HG02678 (cell line): ENCODE measurements at regions not wholly inside any gene's neighbourhood (a gene's known extent, or its start where the extent isn't known, plus 50 kb on each side); places are given as distances from the start of the nearest gene placed in this dataset.

Source experiments
- ATAC-seq: cut with Tn5 transposase; IDR thresholded peaks from one replicate; pipeline ENCODE4 v1.9.1; 2021; ENCODE audit warnings: mild to moderate bottlenecking, moderate library complexity; ENCODE audit not compliant: unreplicated experiment

DNA sequence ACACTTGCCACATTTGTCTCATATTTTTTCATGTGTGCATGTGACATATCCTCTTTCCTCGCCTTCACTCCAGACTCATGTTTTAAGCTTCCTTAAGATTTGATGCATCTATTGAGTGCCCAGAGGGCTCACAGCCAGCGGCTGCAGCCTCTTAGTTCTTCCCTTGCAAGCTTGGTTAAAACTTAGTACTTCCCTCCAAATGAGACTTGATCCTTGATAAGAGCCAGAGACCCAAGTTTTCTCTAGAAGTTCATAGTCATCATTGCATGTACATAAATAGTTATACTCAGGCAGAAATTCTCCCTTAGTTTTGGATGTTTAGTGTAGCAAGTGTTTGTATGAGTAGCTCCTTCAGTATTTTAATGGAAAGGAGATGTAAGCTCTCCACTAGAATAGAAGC lies 337.6 kb upstream of the B3GALT2 start:
- no peak for ATAC-seq

DNA sequence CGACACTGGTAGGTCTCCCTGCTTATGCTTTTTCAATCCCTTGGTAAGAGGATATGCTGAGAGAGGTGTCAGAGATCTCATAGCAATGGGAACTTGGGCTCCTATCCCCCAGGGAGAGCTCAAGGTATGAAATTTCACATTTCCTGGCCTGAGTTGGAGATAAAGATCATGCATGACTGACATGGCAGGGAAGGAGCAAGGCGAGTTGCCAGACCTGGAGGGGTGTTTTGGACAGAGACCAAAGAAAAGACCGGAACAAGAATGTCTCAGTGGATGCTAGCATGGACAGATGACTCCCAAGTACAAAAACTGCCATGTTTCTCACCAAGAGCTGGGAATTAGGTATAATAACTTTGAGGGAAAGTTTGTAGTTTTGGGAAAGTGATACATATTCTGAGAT lies 334.1 kb upstream of the B3GALT2 start:
- ATAC-seq: no peak

DNA sequence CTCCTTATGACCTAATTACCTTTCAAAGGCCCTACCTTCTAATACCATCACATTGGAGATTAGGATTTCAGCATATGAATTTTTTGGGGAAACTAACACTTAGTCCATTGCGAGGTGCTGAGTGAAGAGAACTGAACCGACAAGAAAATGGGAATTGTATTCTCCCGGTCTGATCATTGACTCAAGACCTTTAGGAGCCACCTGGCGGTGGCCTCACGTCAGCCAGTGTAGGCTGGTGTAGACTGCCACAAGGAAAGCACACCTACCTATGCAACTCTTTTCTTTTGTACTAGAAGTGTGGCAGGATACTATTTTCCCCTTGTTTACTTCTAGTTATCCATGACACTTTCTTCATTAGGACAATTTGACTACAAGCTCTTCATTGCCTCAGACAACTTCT lies 333.5 kb upstream of the B3GALT2 start:
- ATAC-seq: no peak

DNA sequence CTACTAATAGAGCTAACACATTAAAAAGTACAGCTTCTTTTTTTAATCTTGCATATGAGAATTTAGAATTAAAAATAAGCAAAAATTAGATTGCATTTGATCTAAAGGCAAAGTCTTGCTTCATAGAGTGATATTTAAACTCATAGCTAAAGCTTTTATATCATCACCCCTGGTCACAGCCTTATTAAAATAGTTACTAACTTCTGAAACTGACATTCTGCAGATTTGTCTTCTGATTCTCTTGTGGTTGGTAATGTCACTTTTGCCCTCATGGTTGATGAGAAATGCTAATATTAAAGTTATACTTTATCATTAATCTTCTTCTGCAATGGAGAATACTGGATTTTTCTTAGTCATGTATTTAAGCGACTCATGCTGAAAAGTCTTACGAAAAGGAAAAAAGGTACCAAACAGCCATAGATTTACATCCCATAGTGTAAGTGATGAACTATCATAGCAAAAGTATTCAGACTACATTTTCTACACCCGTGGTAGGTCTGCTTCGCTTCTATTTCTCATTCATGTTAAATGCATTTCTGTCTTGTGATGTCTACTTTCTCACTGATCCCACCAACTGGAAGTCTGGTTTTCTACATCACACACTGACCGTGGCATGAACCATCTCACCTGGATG lies 330.5 kb upstream of the B3GALT2 start:
- no peak for ATAC-seq

DNA sequence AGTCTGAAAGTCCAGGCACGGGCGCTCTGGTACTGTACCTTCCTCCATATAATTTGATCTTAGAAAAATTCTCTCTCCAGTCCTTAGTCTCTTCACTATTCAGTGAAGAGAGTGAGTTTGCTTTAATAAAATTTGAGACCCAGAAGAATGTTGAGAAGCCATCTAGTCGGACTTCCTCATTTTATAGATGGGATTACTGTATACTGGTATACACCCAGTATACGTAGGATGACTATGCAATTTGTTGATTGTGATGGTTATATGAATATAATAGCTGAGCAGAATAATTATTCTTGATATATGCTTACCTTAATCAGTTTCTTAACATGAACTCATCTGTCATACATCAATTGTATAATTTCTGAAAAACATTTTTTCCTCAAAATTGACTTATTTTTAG lies 328.0 kb upstream of the B3GALT2 start:
- no peak for ATAC-seq

DNA sequence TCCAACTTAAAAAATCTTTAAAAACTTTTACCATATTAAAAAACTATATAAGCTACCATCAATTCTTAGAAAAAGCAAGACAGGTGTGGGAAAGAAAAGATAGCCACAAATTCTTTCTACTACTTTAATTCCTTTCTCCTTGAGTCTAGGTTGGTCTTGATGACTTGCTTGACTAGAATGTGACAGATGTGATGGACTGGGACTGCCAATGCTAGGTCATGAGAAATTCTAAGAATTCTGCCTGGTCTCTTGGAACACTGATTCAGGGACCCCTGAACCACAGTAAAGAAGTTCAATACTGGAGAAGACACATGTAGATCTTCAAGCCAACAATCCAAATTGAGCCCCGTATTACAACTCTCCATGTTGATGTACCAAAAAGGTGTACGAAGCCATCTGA lies 326.6 kb upstream of the B3GALT2 start:
- no peak for ATAC-seq

DNA sequence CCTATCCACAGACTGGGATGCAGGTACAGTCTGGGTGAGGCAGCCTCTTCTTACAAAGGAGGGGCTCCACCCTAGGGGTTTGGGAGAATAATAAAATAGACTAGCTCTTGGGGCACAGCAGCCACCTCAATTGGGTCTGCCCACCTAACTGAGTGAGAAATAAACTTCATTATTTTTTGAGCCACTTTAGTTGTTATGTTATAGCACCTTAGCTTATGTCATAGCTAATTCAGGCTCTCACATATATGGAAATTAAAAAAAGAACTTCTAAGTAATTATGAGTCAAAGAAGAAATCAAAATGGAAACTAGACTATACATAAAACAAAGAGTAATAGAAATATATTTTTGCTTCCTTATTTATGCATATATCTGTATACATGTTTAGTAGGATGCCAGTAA lies 318.5 kb upstream of the B3GALT2 start:
- no peak for ATAC-seq

DNA sequence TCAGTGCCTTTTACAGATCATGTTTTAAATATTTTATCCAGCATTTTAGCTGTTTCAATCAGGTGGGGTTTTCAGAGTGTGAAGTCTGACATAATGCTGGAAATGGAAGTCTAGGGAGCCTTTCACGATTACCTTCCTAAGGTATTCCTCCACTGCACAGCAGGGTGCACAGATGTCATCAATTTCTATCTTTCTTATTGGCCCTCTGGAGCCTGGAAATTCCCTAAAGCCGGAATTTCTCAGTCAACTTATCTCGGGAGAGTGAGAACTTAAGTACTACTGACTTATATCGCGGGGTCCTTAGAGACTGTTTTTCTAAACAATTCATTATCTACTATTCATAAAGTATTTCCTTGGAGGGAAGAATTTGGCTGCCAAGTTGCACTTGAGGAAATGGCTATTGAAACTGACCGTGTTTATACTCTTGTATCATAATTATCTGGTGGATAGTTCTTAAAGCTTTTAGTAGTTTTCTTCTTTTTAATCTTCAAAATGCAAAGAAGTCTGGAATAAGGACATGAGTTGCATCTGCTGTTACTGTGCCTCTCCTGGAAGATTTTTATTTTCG lies 311.8 kb upstream of the B3GALT2 start:
- ATAC-seq: no peak

DNA sequence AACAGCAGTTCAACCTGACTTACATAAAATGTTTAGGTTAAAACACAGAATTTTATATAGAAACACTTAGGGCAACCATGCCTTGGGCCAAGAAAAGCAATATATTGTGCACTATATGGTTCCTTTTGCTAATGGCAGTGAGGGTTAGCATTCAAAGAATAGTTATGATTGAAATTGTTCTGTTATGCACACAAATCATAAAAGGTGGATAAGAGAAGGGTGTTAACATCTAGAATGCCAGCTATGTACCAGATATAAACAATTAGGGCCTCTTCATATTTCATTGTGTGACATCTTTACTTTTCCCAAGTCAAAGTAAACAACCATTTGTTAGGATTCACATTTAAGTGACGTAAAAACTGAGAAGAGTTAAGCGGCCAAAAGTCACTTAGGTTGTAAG lies 308.0 kb upstream of the B3GALT2 start:
- ATAC-seq: no peak

DNA sequence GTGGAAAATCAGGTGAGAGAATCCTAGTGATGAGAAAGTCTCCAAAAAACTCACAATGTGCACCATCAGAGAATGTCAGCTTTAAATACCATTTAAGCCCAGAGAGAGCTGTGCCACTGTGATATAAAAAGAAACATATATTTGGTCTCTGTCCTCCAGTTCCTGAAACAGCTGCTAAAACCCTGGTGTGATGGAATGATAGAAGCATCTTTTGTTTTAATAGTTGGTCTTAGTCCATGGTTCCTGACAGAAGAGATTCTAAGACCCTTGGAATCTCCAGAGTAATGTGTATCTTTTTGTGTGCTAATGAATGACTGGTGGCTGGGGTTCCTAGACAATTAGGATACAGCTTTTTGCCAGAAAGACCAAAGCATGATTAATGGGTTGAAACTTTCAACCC lies 302.8 kb upstream of the B3GALT2 start:
- no peak for ATAC-seq

DNA sequence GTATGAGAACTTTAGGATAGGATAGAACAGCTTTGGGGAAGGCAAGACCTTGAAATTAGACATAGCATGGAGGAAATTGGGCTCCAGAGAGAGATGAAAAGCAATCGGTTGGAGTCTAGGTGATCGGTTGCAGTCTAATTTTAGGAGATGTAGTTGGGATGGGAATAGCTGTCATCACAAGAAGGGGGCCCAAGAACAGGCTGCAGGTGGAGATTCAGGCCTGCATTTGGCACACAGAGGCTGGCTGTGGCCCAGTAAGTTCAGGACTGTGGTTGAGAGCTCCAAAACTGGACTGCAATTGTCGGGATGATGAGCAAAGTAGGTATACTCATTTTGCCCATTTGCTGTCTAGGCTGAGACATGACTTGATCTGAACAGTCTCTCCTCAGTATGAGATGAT lies 301.3 kb upstream of the B3GALT2 start:
- ATAC-seq: no peak

DNA sequence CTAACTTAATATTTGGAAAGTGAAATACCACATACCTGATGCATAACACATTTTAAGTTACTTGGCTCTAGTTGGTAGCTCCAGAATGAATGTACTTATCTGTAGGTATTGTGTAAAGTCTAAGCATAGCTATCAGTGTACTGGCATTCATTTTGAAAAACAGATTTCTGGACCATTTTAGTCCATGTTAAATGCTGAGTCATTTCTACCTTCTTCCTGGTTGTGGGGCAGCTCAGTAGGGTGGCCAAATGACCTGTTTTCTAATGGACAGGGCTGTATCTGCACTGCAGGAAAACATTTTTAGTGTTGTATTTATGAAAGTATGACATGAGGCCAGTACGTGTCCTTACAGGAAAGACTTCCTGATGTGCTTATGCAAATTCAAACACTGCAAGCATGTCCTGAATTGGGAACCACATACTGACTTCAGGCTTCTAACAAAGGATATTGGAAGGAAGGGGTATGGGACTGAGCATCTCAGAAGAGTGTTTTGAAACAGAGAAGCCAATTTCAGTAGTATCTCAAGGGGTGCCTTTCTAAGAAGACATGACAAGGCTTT lies 300.3 kb upstream of the B3GALT2 start:
- no peak for ATAC-seq

DNA sequence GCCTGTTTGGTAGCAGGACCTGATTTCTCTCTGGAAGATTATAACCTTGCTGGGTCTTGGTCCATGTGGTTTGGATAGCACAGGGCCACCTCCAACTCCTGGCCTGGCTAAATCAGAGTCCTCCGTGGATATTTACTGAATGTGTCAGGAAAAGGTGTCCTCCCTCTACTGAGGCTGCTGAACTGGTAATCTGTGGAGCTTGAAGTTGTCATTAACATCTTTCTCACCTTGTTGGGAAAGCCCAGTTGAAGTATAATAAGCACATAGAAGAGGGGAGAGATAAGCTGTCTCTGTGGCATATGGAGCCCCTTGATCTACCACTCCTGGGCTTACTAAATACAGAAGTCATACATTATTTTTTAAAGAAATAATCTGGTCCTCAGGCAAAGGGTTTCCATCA lies 294.3 kb upstream of the B3GALT2 start:
- no peak for ATAC-seq

DNA sequence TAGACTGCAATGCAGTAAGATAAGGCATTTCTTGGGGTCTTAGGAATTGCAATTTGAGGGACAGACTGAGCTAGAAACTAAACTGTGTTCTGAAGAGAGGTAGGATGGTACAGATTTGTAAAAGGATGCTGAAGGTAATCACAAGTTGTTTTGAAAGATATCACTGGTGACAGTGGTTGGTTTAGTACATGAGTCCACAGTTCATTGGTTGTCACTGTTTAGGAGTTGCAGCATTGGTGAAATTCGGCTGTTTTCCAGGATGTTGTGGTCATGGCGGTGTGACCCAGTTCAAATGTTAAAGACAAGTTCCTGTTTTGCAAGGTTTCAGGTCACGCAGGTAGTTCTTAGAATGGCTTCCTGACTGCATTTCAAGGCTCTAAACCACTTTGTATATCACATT lies 292.8 kb upstream of the B3GALT2 start:
- ATAC-seq: peak; percentile 97

DNA sequence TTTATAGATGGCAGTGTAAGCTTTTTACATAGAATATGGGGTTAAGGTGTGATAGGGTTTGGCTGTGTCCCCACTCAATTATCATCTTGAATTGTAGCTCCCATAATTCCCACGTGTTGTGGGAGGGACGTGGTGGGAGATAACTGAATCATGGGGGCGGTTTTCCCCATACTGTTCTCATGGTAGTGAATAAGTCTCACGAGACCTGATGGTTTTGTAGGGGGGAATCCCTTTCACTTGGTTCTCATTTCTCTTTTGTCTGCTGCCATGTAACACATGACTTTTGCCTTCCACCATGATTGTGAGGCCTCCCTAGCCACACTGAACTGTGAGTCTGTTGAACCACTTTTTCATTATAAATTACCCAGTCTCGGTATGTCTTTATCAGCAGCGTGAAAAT lies 290.3 kb upstream of the B3GALT2 start:
- ATAC-seq: no peak

DNA sequence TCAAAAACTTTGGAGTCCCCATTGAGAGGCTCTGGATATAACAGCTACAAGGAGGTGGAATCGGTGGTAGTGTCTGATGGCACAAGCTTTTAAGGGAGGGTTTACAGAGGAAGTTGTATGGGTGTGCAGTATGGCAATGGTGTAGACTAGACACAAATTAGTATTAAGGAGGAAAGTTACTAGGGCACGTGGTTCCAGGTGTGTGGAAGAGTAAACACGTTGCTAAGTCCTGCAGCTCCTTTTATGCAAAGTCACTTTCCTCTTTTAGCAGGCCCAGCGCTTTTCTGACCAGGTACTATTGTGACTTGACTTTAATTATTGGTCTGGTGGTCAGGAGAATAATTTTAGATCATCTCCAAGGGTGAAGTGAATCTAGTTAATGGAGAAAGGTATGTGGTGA lies 287.5 kb upstream of the B3GALT2 start:
- ATAC-seq: no peak

DNA sequence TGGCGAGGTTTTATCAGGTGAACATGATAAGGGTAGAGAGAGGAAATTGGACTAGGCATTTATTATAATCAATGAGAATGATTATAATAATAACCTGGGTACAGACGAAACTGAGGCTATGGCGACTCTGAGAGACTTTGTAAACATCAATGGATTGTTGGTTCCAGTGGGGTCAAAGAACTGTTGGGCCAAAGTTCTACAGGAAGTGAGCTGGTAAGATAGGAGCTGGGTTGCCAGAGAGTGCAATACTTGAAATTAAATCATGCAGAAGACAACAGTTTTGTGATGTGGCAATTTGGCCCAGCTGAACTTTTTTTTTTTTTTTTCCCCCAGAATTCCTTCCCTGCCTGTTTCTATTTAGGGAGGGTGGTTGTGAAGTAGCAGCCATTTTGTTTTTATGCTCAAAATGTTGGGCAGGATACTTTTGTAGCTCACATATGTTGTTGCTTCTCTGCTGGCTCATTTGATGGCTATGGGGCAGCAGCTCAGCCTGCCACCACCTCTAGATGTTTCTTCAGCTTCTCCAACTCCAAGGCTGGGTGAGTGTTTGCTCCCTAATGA lies 286.5 kb upstream of the B3GALT2 start:
- ATAC-seq: no peak

DNA sequence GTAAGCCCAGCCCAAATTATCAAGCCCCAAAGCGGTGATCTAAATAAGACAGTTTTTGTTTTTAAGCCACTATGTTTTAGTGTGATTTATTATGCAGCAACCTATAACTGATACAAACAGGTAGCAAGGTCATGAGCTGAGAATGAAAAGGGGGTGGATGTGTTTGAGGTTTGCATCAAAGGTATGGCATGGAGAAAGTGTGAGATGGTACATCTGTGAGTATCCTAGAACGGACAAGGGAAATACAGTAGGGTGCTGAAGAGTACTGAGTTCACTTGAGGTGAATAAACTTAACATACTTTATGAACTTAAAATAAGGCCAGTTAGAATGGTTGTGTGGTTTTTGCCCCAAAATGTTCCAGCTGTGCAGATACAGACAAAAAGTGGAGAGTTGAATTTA lies 286.0 kb upstream of the B3GALT2 start:
- no peak for ATAC-seq

DNA sequence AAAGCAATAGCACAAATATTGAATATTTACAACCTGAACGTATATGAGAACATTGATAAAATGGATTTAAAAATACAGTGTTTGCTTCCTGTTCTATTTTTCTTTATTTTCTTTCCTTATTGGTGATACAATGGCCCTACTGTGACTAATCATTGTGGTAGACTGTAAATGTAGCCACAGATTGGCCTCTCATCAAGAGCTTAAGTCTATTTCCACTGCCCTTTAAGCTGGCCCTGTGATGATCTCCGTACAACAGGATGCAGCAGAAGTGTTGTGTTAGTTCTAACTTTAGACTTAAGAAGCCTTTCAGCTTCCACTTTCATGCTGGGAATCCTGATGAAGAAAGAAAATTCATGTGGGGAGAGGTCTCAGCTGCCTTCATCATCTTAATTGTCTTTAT lies 285.6 kb upstream of the B3GALT2 start:
- no peak for ATAC-seq

DNA sequence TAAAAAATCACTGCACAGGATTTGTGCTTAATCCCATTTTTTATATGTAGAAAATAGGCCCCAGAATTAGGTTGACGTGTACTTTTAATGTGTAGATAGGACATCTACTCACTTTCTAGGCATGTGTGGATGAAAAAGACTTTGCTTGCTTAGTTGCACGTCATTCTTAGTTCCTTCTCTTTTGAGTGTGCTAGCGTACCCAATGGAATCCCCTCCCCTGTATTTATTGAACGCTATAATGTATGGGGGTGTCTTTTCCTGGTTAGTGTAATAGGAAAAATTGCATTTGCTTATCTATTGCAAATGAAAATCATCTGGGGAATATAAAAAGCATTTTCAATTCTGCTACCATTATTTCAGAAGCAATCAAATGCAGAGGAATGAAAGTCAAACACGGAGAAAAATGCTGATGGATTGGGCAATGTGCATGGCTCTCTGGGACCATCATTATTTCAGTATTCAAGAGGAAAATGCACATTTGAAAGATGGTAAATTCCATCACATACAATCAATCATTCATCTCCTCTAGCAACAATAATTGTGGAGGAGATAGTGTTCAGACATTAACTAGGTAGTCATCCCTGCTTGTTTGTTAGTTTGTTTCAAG lies 277.0 kb upstream of the B3GALT2 start:
- no peak for ATAC-seq

DNA sequence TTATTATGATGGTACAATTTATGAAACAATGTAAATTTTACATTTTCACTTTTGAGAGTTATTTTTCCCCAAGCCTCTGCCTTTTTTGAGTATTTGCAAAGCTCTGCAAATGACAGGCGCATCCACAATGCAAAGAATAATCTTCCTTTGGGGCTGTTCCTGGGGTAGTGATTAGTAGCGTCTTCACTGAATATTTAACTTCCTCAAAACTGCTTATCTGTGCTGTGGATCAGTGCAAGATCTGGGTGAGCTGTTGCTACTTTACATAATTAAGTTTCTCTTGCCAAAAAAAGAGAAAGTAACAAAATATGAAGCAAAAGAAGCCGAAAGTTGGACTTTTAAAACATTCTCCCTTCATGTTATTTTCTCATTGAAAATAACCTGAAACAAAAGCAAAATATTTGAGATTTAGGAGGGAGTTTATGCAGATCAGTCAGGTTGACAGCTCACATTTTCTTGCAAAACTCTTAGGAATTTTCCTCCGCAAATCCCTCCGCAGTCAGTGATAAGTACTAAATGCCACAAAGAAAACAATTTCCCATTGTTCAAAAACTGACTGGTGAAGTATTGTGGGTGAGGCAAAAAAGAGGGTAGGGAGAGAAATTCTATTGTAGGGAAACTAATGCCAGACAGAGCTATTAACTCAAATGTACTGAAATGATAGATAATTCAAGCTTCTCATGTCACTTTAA lies 276.4 kb upstream of the B3GALT2 start:
- peak; percentile 70 for ATAC-seq

DNA sequence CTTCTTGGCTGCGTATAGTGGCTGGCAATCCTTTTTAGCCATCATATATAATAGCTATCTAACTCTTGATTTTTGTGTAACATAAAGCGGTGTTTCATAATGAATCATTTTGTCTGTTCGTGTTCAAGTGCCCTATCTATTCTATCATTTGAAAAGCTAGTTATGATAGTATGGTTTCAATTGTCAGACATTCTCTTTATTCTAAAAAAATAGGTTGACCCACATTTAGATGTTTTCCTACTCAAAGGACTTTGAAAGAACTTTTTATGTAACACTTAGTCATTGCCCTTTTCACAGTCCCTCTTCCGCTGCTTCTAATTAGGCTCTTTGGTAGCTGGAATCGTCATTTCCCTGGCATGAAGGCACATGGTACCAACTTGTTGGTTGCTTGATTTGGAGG lies 272.2 kb upstream of the B3GALT2 start:
- no peak for ATAC-seq
